ENCODE measurements at regions not wholly inside any gene's neighbourhood (a gene's known extent, or its start where the extent isn't known, plus 50 kb on each side); places are given as distances from the start of the nearest gene placed in this dataset.

DNA sequence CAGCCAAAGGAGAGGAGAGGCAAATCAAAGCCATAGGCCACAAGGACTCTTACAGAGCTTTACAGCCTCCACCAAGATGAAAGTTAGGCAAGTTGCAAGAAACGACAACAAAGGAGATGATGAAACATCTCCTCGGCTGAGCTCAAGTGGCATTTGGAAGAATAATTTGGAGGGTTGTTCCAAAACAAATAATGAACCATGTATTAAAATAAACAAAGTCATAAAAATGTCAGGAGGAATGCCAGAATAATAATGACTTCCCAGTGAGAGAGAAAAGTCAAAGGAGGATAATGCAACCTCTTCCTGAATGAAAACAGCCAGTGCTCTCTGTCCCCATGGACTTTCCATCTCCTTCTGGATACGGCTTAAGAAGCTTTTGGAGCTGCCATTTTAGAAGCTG lies 371.4 kb upstream of the ID4 start:
- Histone ChIP-seq H3K36me3 (ENCODE audit: control insufficient read depth in 2 of 2, extremely low read depth in 1 of 2, insufficient read depth in 2 of 2, low read length in 2 of 2) (no peaks in the 10 kb centered on the region), H3K9ac (replicated peaks; ENCODE audit: extremely low read depth, insufficient read depth, low read length) (no peak overlapping the region), H3K4me3 (replicated peaks in 1 of 3; ENCODE audit: insufficient read depth in 1 of 3, low read depth in 1 of 3, low read length in 3 of 3) (no peak overlapping the region), H3K9me1 (replicated peaks; ENCODE audit: control insufficient read depth, extremely low read depth, insufficient read depth, low read length) (no peaks in the 10 kb centered on the region), H3K4me2 (ENCODE audit: insufficient read depth, low read length) (no peak overlapping the region), H3K79me2 (ENCODE audit: control insufficient read depth, insufficient read depth, low read length) (no peaks in the 10 kb centered on the region), H3K27me3 (ENCODE audit: control insufficient read depth in 2 of 2, insufficient read depth in 2 of 2, low read length in 2 of 2) (no peaks in the 10 kb centered on the region), H2AFZ (ENCODE audit: low read depth, low read length) (no peak overlapping the region), H3K27ac (ENCODE audit: insufficient read depth, low read depth, low read length) (no peak overlapping the region), H3K9me3 (replicated peaks; ENCODE audit: control insufficient read depth, insufficient read depth, low read length) (peaks cover 7% of the 10 kb centered on the region), H4K20me1 (replicated peaks; ENCODE audit: control insufficient read depth, extremely low read depth, insufficient read depth, low read length) (no peaks in the 10 kb centered on the region), H3K4me1 (ENCODE audit: control insufficient read depth, extremely low read depth, insufficient read depth, low read length) (no peaks in the 10 kb centered on the region)
- DNase-seq (ENCODE audit: low read depth, low spot score) (no peak), FAIRE-seq (no peak)
- ChIA-PET POLR2A (no interaction called here), CTCF (no interaction called here)
- no peak for TF ChIP-seq POLR2AphosphoS5 (IDR thresholded peaks at IDR 0.05; ENCODE audit: insufficient read depth, low read depth, low read length)
- TF ChIP-seq EZH2 (IDR thresholded peaks at IDR 0.05; ENCODE audit: borderline replicate concordance, low read depth, low read length, severe bottlenecking) = no peak
- TF ChIP-seq, protein P1, sequence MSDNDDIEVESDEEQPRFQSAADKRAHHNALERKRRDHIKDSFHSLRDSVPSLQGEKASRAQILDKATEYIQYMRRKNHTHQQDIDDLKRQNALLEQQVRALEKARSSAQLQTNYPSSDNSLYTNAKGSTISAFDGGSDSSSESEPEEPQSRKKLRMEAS (IDR thresholded peaks at IDR 0.05; ENCODE audit: insufficient read depth, insufficient read length) = no peak
- no peak for TF ChIP-seq POLR2A (IDR thresholded peaks at IDR 0.05; ENCODE audit: low read depth, low read length)
- TF ChIP-seq JUN (IDR thresholded peaks at IDR 0.05; ENCODE audit: borderline replicate concordance, insufficient read depth, insufficient read length, low read depth) = no peak
- TF ChIP-seq FOS (IDR thresholded peaks at IDR 0.05; ENCODE audit: borderline replicate concordance, insufficient read depth, low read length) = no peak
- TF ChIP-seq MYC (IDR thresholded peaks at IDR 0.05; ENCODE audit: low read depth, low read length) = no peak
- TF ChIP-seq CTCF (IDR thresholded peaks at IDR 0.05; ENCODE audit: extremely low read depth in 1 of 2, insufficient read depth in 1 of 2, low read depth in 1 of 2, low read length in 2 of 2) = no peak
- no peak for TF ChIP-seq GATA2 (IDR thresholded peaks at IDR 0.05; ENCODE audit: insufficient read depth, insufficient read length, low read depth, low read length)
- intact Hi-C loops (cut with micrococcal nuclease) = no loop called here
- dilution Hi-C loops (cut with MboI; ENCODE audit: extremely low pct_ligation_motif_present, low sequenced_read_pairs) = no loop called here
- no TSS peak for BruUV-seq (replicated peaks)

All from endothelial cell of umbilical vein (primary cell).